ENCODE measurements at regions not wholly inside any gene's neighbourhood (a gene's known extent, or its start where the extent isn't known, plus 50 kb on each side); places are given as distances from the start of the nearest gene placed in this dataset.

- no peak for TF ChIP-seq CTCF (IDR thresholded peaks at IDR 0.05)
- no peak for TF ChIP-seq EP300 (IDR thresholded peaks at IDR 0.05; ENCODE audit: low read depth)
- no peak for TF ChIP-seq POLR2A (IDR thresholded peaks at IDR 0.05)
- no peak for TF ChIP-seq POLR2AphosphoS5 (IDR thresholded peaks at IDR 0.05)
Measured at GRCh38 chr10:47241256-47241655, 58.7 kb upstream of the GDF10 start.
